ENCODE measurements at regions not wholly inside any gene's neighbourhood (a gene's known extent, or its start where the extent isn't known, plus 50 kb on each side); places are given as distances from the start of the nearest gene placed in this dataset.

DNA sequence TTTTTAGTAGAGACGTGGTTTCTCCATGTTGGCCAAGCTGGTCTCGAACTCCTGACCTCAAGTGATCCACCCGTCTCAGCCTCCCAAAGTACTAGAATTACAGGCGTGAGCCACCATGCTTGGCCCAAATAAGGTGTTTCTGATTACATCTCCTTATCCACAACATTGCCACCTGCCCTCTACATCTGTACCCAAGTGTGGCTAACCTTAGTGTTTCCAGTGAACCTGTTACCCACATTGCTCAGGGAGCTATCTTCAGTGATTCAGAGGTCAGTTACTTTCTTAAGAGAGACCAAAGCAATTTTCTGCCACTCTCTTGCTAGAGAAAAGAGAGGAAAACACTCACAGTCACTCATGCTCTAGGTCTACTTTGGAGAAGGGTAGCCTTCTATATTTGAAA, 115.0 kb upstream of the SLC39A10 start (continued):
- no peak for TF ChIP-seq ETV6 (conservative IDR thresholded peaks at IDR 0.05 in 1 of 2, IDR thresholded peaks at IDR 0.05 in 1 of 2; ENCODE audit: borderline replicate concordance in 1 of 2, low read depth in 1 of 2)
- TF ChIP-seq PKNOX1 (IDR thresholded peaks at IDR 0.05): no peak
- TF ChIP-seq, protein P1, sequence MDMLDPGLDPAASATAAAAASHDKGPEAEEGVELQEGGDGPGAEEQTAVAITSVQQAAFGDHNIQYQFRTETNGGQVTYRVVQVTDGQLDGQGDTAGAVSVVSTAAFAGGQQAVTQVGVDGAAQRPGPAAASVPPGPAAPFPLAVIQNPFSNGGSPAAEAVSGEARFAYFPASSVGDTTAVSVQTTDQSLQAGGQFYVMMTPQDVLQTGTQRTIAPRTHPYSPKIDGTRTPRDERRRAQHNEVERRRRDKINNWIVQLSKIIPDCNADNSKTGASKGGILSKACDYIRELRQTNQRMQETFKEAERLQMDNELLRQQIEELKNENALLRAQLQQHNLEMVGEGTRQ (IDR thresholded peaks at IDR 0.05; ENCODE audit: borderline replicate concordance, low read depth, low read length): no peak
- no peak for TF ChIP-seq ZNF24 (IDR thresholded peaks at IDR 0.05)

DNA sequence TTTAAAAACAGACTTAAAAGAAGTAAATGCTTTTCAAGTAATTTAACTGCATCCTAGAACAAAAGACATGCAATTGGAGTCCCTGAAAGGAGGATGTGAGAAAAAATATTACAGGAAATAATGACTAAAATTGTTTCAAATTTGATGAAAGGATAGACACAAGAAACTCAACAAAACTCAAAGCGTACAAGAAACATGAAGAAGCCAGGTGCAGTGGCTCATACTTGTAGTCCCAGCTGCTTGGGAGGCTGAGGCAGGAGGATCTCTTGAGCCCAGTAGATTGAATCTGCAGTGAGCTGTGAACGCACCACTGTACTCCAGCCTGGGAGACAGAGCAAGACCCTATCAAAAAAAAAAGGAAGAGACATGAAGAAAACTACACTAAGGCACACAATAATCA, 118.1 kb upstream of the SLC39A10 start:
- Histone ChIP-seq H3K4me1 (ENCODE audit: control insufficient read depth, insufficient read depth, low read length) (peaks cover 21% of the 10 kb centered on the region), H3K9me3 (replicated peaks; ENCODE audit: control insufficient read depth, insufficient read depth, low read length) (no peaks in the 10 kb centered on the region; the same call in 2 of the 3 replicates)

More for the DNA sequence above, 118.1 kb upstream of the SLC39A10 start:
- ATAC-seq (no peak), DNase-seq (ENCODE audit: low read depth, low spot score) (no peak), FAIRE-seq (no peak)
- Histone ChIP-seq H3K27me3 (replicated peaks in 1 of 2; ENCODE audit: control insufficient read depth in 2 of 2, insufficient read depth in 2 of 2, low read length in 1 of 2) (no peaks in the 10 kb centered on the region), H3K4me2 (ENCODE audit: control insufficient read depth, insufficient read depth) (no peak overlapping the region), H3K27ac (ENCODE audit: control insufficient read depth, insufficient read depth) (no peak overlapping the region), H3K79me2 (ENCODE audit: control insufficient read depth, insufficient read depth, low read length) (no peaks in the 10 kb centered on the region), H3K9ac (ENCODE audit: control insufficient read depth, insufficient read depth, low read length) (no peak overlapping the region), H3K4me3 (no peak overlapping the region), H2AFZ (ENCODE audit: control insufficient read depth, low read depth, low read length) (no peak overlapping the region), H4K20me1 (ENCODE audit: control insufficient read depth, insufficient read depth) (no peaks in the 10 kb centered on the region), H3K36me3 (ENCODE audit: control insufficient read depth in 2 of 2, insufficient read depth in 2 of 2, low read length in 1 of 2) (no peaks in the 10 kb centered on the region)
- intact Hi-C loops (cut with micrococcal nuclease; ENCODE audit: unreplicated experiment): loop anchor here (10.0 kb wide), 3 partner anchors 124 to 706 kb away; no protein-coding TSS in a partner anchor
- BruUV-seq (replicated peaks): no TSS peak
- ChIA-PET RAD21 (ENCODE audit: unreplicated experiment) (interaction anchor here (0.8 to 8.9 kb wide), 4 partner anchors 20 to 121 kb away, joined by 3 to 282 read pairs (median 32); no protein-coding TSS in a partner anchor), POLR2A (interaction anchor here (1.4 to 8.6 kb wide), 3 partner anchors 9 to 111 kb away, joined by 3 to 109 read pairs (median 4); no protein-coding TSS in a partner anchor), SMC1A (ENCODE audit: uncharacterized antibody, unreplicated experiment) (interaction anchor here (1.2 to 19.9 kb wide), 7 partner anchors 8 to 120 kb away, joined by 4 to 435 read pairs (median 80); partner anchors contain the start of gene SLC39A10), CTCF (interaction anchor here (0.6 to 16.6 kb wide), 6 partner anchors 10 to 529 kb away, joined by 3 to 218 read pairs (median 4); no protein-coding TSS in a partner anchor)
- TF ChIP-seq, protein P2, sequence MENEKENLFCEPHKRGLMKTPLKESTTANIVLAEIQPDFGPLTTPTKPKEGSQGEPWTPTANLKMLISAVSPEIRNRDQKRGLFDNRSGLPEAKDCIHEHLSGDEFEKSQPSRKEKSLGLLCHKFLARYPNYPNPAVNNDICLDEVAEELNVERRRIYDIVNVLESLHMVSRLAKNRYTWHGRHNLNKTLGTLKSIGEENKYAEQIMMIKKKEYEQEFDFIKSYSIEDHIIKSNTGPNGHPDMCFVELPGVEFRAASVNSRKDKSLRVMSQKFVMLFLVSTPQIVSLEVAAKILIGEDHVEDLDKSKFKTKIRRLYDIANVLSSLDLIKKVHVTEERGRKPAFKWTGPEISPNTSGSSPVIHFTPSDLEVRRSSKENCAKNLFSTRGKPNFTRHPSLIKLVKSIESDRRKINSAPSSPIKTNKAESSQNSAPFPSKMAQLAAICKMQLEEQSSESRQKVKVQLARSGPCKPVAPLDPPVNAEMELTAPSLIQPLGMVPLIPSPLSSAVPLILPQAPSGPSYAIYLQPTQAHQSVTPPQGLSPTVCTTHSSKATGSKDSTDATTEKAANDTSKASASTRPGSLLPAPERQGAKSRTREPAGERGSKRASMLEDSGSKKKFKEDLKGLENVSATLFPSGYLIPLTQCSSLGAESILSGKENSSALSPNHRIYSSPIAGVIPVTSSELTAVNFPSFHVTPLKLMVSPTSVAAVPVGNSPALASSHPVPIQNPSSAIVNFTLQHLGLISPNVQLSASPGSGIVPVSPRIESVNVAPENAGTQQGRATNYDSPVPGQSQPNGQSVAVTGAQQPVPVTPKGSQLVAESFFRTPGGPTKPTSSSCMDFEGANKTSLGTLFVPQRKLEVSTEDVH (IDR thresholded peaks at IDR 0.05; ENCODE audit: low read depth, partially characterized antibody): no peak
- 0 out of 2 replicates have a peak, but pooled peaks have one; percentile 56 for TF ChIP-seq TCF3 (IDR thresholded peaks at IDR 0.05; ENCODE audit: borderline replicate concordance, insufficient read depth, low read depth, low read length)
- in situ Hi-C loops (cut with MboI): no loop called here
- WGBS (ENCODE audit: insufficient coverage, insufficient replicate concordance, low lambda C conversion rate, missing lambda C conversion rate): 42% methylated on average over 2 of the region's 2 CpGs

All from GM12878 (cell line).